ENCODE measurements at regions not wholly inside any gene's neighbourhood (a gene's known extent, or its start where the extent isn't known, plus 50 kb on each side); places are given as distances from the start of the nearest gene placed in this dataset.

- Mint-ChIP-seq H3K36me3 (ENCODE audit: unreplicated experiment) (no peaks in the 10 kb centered on the region), H3K4me3 (ENCODE audit: unreplicated experiment) (no peak overlapping the region), H3K27me3 (ENCODE audit: unreplicated experiment) (no peaks in the 10 kb centered on the region), H3K4me1 (ENCODE audit: unreplicated experiment) (no peaks in the 10 kb centered on the region), H3K27ac (ENCODE audit: unreplicated experiment) (no peak overlapping the region), H3K9me3 (ENCODE audit: unreplicated experiment) (peaks cover 43% of the 10 kb centered on the region)
- no peak for DNase-seq (ENCODE audit: extremely low spot score, unreplicated experiment)
- no peak for TF ChIP-seq CTCF (IDR thresholded peaks at IDR 0.05)
These were observed 426.3 kb downstream of the NLGN4X start for GRCh38 chrX:5802391-5802790.

GRCh38 chrX:5791721-5792120, 436.9 kb downstream of the NLGN4X start:
- no peak for TF ChIP-seq CTCF (IDR thresholded peaks at IDR 0.05)
- Mint-ChIP-seq H3K9me3 (ENCODE audit: unreplicated experiment) (peaks cover 40% of the 10 kb centered on the region), H3K4me3 (ENCODE audit: unreplicated experiment) (no peak overlapping the region), H3K36me3 (ENCODE audit: unreplicated experiment) (no peaks in the 10 kb centered on the region), H3K27ac (ENCODE audit: unreplicated experiment) (no peak overlapping the region), H3K27me3 (ENCODE audit: unreplicated experiment) (no peaks in the 10 kb centered on the region), H3K4me1 (ENCODE audit: unreplicated experiment) (no peaks in the 10 kb centered on the region)
- DNase-seq (ENCODE audit: extremely low spot score, unreplicated experiment): no peak

GRCh38 chrX:5788910-5789309, 439.8 kb downstream of the NLGN4X start:
- Mint-ChIP-seq H3K9me3 (ENCODE audit: unreplicated experiment) (peaks cover 34% of the 10 kb centered on the region), H3K36me3 (ENCODE audit: unreplicated experiment) (no peaks in the 10 kb centered on the region), H3K27ac (ENCODE audit: unreplicated experiment) (no peak overlapping the region)

GRCh38 chrX:5780821-5781220, 447.8 kb downstream of the NLGN4X start:
- TF ChIP-seq CTCF (IDR thresholded peaks at IDR 0.05): no peak
- Mint-ChIP-seq H3K36me3 (ENCODE audit: unreplicated experiment) (no peaks in the 10 kb centered on the region), H3K27ac (ENCODE audit: unreplicated experiment) (no peak overlapping the region), H3K27me3 (ENCODE audit: unreplicated experiment) (no peaks in the 10 kb centered on the region), H3K9me3 (ENCODE audit: unreplicated experiment) (peaks cover 59% of the 10 kb centered on the region), H3K4me1 (ENCODE audit: unreplicated experiment) (no peaks in the 10 kb centered on the region), H3K4me3 (ENCODE audit: unreplicated experiment) (no peak overlapping the region)
- DNase-seq (ENCODE audit: extremely low spot score, unreplicated experiment): no peak

More at GRCh38 chrX:5788910-5789309, 439.8 kb downstream of the NLGN4X start:
- no peak overlapping the region for H3K4me3 Mint-ChIP-seq (ENCODE audit: unreplicated experiment)
- no peaks in the 10 kb centered on the region for H3K27me3 Mint-ChIP-seq (ENCODE audit: unreplicated experiment)
- H3K4me1 Mint-ChIP-seq (ENCODE audit: unreplicated experiment): no peaks in the 10 kb centered on the region
- no peak for DNase-seq (ENCODE audit: extremely low spot score, unreplicated experiment)
- TF ChIP-seq CTCF (IDR thresholded peaks at IDR 0.05): no peak

GRCh38 chrX:5775846-5776430, 452.7 kb downstream of the NLGN4X start:
- no peaks in the 10 kb centered on the region for H3K36me3 Mint-ChIP-seq (ENCODE audit: unreplicated experiment)
- H3K9me3 Mint-ChIP-seq (ENCODE audit: unreplicated experiment): peaks cover 55% of the 10 kb centered on the region
- no peak overlapping the region for H3K4me3 Mint-ChIP-seq (ENCODE audit: unreplicated experiment)
- TF ChIP-seq CTCF (IDR thresholded peaks at IDR 0.05): no peak
- H3K27me3 Mint-ChIP-seq (ENCODE audit: unreplicated experiment): no peaks in the 10 kb centered on the region
- no peak for DNase-seq (ENCODE audit: extremely low spot score, unreplicated experiment)
- no peak overlapping the region for H3K27ac Mint-ChIP-seq (ENCODE audit: unreplicated experiment)
- H3K4me1 Mint-ChIP-seq (ENCODE audit: unreplicated experiment): no peaks in the 10 kb centered on the region
